ENCODE measurements at regions not wholly inside any gene's neighbourhood (a gene's known extent, or its start where the extent isn't known, plus 50 kb on each side); places are given as distances from the start of the nearest gene placed in this dataset.

GRCh38 chr21:27535188-27535587 is 568.3 kb upstream of the ADAMTS5 start:
- TF ChIP-seq CTCF (IDR thresholded peaks at IDR 0.05) (no peak), POLR2A (IDR thresholded peaks at IDR 0.05) (no peak)
